HG02759 (cell line): ENCODE measurements at regions not wholly inside any gene's neighbourhood (a gene's known extent, or its start where the extent isn't known, plus 50 kb on each side); places are given as distances from the start of the nearest gene placed in this dataset.
"Not testable (repeated sequence)": the region's sequence is repeated elsewhere in the genome, so short reads cannot be mapped to it uniquely, and the experiment has no call there.

ENCODE experiments used
- ATAC-seq: cut with Tn5 transposase; IDR thresholded peaks from one replicate; pipeline ENCODE4 v1.9.1; 2021; ENCODE audit warnings: mild to moderate bottlenecking, moderate library complexity; ENCODE audit not compliant: unreplicated experiment

DNA sequence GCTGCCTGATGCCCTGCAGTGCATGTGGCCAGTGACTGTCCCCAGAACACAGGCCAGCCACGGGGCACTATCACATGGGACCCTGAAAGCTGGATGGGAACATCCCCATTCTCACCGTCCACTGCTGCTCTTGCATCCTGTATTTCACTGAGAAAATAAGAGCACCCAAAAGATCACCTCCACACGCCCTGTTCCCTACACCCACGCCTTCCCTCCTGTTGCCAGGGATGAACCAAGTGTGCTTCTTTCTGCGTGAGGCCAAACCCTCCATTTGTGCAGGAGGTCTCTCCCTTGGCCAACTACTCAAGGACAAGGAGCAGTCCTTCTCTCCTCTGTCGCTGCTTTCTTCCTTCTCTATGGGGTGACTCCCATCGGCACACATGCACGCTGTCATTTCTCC, 118.3 kb downstream of the LRRC37A3 start:
- not testable (repeated sequence) for ATAC-seq

DNA sequence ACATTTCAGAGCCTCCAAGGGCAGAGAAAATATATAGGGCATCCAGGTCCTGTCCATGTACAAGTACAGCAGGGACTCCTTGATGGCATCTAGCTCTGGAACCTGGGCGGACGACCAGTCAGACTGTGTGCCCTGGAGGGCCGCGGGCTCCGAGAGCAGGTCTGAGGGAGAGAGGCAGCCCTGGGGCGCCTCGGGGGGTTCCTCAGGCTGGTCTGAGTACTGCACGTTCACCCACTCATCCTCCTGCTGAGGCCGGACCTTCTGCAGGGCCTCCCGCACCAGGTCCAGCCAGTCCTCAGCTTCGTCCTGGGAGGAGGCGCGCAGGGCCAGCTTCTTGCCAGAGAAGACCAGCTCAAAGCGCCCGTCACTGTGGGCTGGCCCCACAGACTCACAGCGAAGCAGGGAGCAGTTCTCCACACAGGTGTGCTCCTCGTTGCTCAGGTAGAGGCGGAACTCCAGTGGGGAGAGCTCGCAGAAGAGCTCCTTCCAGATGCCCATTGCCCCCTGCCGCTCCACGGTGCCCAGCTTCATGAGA, 118.8 kb downstream of the LRRC37A3 start:
- ATAC-seq: not testable (repeated sequence)

DNA sequence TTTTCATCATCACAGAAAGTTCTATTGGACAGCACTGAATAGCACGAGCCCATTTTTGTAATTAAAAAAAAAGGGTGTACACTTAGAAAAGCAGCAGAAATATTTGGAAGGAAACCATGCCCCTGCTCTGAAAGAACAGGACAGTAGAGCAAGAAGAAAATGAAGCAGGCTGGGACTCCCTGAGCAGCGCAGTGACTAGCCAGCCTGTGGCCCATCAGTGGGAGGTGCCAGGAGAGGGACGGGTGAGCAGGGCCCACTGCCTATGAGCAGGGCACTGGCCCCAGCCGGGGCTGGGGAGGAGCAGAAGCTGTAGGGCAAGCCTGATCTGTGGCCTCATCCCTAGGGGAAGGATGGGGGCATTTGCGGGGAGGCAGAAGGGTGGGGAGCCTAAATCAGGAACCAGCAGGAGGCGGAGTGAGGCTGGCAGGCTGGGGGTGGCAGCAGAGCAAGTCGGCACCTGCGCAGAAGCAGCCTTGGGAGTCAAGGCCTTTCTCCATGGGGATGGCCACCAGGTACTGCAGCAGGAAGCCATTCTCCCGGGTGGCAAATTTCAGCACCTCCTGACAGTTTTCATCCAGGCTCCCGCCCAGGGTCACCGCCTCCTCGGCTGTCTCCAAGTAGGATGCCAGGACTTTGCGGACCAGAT, 119.6 kb downstream of the LRRC37A3 start:
- ATAC-seq: not testable (repeated sequence)

DNA sequence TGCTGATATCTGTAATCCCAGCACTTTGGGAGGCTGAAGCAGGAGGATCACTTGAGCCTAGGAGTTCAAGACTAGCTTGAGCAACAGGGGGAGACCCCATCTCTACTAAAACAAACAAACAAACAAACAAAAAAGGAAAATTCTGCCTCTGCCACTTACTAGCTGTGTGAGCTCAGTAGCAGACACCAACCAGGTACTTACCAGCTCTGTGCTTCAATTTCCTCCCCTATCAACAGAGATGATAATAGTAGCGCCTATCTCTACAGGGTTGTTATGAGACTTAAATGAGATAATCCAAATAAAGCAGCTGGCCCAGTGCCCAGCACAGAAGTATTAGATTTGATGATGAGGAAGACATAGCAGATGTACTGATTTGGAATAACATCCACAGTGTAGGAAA, 120.3 kb downstream of the LRRC37A3 start:
- not testable (repeated sequence) for ATAC-seq

DNA sequence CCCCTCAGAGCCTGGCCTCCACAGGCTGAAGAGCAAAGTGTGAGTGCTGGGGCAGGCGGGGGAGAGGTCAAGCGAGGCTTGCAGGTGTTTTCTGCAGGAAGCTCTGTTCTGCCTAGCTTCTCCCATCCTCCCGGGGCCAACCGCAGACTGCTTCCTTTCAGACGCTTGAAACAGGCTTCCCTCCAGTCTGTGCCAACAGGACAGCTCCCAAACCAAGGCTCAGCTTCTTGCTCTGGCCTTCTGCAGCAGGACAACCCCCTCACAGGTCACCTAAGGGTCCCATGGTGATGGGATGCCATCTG, 120.8 kb downstream of the LRRC37A3 start:
- not testable (repeated sequence) for ATAC-seq

DNA sequence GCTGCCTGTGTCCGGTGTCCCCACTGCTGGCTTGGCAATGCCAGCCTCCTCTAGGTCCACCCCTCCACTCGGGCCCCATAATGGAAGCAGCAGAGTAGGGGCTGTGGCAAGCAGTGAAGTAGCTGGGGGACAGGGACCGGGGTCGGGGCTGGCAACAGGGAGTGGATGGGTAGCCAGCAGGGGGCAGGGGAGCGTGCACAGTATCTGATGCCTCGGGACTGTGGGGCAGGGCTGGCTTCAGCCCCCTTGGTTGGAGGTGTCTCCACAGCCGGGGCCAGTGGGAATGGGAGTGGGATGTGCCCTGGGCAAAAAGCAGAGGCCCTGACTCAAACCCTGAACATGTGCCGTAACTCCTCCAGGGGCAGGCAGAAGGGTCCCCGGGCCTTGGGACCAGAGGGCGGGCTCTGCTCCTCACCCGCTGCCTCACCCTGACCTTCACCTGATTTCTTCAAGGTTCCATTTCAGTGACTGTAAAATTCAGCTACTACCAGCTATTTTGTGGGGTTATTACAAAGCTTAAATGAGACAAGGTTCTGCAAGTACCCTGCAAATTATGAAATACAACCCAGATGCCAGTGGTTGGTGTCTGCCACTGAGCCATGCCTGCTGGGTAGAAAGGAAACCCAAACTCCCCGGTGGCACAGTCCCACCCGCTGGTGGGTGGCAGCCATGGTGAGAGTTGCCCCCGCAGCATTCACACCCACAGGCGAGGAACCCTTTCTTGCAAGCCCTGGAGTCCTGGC, 121.4 kb downstream of the LRRC37A3 start:
- not testable (repeated sequence) for ATAC-seq

DNA sequence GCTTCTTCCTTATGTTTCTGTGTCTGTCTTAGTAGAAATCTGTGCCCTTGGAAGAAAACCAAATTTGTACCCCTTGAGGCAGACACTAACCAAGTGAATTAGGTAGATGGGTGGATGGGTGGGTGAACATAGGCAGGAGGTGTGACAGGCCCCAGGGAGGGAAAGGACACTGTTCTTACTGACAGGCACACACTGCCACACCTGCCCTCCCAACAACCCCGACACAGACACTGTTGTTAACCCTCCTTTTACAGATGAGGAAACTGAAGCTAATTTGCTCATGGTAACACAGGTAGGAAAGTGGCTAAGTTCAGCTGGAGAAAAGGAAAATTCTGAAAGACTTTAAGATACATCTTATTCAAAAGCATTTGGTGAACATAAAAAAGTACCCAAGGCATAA, 123.9 kb downstream of the LRRC37A3 start:
- not testable (repeated sequence) for ATAC-seq

DNA sequence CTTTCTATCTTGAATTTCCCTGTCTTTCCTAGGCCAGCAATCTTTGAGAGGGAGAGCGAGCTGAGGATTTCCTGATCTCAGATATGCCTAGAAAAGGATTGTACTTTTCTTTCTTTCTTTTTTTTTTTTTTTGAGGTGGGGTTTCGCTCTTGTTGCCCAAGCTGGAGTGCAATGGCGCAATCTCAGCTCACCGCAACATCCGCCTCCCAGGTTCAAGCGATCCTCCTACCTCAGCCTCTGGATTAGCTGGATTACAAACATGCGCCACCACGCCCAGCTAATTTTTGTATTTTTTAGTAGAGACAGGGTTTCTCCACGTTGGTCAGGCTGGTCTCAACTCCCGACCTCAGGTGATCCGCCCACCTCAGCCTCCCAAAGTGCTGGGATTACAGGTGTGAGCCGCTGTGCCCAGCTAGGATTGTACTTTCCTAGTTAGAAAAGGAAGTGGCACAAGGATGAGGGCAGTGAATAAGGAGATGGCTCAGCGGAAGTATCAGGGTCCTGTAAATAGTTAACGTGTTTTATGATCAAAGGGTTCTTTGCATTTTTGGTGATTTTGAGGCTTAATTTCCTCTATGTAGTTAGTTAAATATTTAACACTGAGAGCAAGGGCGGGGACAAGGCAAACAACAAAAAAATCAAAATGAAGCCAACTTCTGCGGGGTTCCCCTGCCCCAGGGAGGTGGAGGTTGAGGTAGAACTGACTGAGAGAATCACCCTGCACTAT, 124.6 kb downstream of the LRRC37A3 start:
- ATAC-seq: not testable (repeated sequence)

DNA sequence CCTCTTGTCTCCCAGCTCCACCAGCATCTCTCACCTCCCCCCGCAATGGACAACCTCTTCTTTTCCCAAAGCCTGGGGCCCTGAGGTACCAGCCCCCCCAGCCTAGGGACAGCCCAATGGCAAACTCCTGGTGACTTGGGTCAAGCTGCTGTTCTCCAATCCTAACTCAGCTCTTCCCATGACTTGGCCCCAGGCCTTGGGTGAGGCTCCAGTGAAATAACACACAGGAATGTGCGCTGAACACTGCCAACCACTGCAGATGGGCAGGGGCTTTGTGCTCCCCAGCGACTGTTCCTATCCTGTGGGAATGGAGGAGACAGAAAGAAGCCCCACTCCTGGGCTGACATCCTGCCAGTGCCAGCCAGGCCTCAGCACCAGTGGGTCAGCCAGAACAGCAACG, 125.2 kb downstream of the LRRC37A3 start:
- not testable (repeated sequence) for ATAC-seq

DNA sequence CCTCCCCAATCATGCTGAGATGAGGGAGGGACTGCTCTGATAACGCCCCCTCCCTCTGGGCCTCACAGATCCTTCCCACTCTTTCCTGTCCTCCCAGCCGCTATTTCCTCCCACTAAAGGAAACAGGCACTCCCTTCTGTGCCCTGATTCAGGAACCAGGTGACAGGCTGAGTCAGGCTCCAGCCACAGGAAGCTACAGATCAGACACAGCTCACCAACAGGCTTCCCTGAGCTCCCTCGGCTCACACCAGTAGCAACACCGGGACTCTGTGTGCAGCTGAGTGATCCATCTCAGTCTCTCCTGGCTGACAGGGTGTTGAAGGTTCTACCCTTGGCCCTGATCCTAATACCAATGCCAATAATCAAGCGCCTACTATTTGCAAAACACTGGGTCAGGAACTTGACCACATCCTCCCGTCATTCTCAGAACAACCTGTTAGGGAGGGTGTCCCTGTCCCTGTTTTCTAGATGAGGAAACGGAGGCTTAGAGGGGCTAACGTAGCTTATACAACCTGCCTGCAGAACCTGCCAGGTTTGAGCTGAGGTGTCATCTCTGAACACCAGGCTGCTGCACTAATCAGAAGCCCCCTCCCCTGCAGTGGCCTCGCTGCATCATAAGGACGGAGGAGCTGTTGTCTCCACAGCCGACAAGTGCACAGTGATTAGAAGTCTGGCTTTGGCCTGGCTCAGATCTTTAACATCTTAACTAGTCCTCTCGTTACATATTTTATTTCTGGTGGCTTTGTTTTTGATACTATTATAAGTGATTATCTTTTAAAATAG, 126.3 kb downstream of the LRRC37A3 start:
- not testable (repeated sequence) for ATAC-seq

DNA sequence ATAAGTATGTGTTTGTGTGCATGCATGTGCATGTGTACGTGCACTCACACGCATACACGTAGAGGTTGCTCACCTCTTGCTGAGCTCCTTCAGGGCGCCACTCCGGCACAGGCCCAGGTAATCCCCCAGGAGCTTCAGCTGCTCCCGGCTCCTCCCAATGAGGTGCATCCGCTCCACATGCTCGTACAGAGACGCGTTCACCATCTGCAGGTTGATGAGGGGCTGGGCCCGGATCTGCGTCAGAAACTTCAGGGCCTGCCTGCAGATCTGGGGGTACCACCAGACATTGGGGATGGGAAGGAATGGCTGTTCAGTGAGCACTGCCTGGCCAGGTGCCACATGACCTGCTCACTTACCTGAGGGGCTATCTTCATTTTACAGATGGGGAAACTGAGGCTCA, 127.0 kb downstream of the LRRC37A3 start:
- not testable (repeated sequence) for ATAC-seq

DNA sequence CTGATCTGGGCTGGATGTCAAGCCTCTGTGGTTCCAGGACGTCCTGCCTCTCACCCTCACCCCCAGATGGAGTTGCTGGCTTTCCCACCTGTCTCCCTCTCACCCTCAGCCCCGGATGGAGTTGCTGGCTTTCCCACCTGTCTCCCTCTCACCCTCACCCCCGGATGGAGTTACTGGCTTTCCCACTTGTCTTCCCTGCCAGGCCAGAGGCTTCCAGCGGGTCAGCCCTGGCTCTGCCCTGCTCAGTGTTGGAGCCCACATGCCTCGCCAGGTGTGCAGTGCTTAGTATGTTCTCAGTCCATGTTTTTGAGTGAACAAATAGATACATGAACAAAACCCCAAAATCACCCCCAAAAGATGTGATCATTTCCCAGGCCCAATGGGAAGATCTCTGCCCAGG, 127.6 kb downstream of the LRRC37A3 start:
- ATAC-seq: not testable (repeated sequence)

DNA sequence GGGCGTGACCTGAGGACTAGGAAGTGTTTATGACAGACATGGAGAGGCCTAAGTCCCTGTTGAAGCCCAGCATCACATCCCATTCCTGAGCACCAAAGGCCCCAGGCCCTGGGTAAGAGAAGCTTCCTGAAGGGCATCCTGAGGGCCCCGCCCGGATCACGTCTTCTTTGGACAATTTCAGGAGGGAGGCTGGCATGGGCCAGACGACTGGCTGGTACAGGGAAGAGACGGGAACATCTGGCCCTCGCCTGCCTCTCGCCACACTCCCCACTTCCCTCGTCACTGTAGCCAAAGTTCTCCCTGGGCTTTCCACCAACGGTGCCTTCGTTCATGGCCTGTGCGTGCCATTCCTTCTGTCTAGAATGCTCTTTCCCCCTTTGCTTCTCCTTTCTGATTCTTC, 128.1 kb downstream of the LRRC37A3 start:
- not testable (repeated sequence) for ATAC-seq

DNA sequence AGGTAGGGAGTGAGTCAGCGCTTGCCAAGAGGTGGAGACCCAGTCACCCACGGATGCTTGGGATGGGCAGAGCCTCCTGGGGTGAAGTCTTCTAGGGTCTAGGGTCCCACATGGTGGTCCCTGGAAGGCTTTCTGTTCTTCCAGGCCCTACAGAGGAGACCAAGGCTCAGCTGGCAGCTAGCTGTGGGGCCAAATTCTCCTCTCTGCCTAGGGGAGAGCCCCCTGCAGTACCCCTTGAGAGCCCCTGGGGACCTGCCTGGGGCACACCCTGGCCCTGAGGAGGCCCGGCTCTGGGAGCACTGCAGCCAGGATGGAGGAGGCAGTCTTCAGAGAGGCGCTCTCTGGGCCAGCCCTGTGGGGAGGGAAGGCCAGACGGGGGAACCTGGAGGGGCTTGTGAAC, 128.6 kb upstream of the SMURF2 start:
- ATAC-seq: not testable (repeated sequence)

DNA sequence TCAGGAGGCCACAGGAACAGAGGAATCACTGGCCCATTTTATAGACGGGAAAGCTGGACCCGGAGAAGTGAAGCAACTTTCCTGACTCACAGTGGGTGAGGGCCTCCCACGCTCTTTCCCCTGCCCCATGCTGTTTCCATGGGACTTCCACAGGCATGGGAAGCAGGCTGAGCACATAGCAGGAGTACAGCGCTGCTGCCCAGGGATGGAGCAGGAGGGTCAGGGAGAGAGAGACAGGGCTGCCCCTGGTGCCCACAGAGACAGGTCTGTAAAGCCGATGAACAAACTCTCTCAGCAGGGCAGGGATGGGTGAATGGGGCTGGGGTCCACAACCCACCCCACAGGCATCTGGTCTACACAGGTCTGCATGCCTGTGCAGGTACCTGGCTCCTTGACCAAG, 128.1 kb upstream of the SMURF2 start:
- ATAC-seq: not testable (repeated sequence)

DNA sequence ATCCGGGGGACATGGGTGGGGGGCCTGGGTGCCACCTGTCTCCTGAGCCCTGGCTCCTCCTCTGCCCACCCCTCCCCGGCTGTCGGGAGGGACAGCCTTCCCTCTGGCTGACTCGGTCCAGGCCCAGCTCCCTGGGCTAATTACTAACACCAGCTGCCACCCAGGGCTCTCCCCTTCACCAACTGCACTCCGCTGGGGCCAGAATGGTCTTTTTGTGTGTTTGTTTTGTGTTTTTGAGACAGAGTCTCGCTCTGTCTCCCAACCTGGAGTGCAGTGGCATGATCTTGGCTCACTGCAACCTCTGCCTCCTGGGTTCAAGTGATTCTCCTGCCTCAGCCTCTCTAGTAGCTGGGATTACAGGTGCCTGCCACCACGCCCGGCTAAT, 126.9 kb upstream of the SMURF2 start:
- ATAC-seq: not testable (repeated sequence)

DNA sequence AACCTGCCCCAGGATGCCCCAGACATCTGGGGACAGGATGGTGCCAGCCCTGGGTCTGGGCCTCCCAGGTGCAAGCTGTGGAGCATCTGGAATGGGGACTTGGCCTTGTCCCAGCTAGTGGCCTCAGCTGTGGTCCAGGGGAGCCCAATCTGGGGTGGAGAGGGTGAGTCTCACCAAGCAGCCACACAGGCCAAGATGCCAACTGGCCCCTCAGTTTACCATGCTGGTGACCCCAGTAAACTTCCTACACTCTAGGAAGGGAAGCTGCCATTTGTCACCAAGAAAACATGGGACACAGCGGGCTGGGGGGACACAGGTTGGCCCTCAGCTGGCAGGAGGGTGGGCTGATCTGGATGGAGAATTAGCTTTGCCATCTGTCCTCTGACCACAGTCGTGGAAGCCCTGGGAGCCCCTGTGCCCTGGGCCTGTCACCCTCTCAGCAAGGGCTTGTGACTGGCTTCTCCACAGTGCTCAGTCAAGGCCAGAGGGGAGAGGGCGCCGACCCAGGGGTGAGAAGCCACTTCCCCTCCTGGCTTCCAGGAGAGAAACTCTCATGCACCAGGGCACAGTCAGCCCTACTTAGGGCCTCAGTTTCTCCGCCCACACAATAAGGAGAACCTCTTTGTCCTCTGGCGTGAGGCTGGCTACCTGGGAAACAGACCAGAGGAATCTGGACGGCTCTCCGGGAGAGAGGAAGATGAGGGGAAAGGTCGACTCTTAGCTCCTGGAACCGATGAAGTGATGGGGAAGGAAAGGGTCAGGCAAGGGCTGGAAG, 126.4 kb upstream of the SMURF2 start:
- no peak for ATAC-seq

DNA sequence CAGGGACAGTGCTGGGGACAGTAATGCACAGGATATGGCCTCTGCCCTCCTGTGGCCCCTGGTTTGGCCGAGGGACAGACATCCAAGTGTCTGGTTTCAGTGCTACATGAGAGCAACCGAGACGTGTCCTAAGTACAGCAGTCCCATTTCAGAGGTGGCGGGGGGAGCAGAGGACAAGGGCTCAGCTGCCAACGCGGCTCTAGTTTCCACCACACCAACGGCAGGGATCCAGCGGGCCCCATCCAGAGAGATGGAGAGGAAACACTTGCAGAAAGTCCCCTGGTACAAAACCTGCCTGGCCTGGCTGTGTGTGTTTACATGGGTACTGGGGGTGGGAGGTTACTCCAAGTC, 125.8 kb upstream of the SMURF2 start:
- no peak for ATAC-seq

DNA sequence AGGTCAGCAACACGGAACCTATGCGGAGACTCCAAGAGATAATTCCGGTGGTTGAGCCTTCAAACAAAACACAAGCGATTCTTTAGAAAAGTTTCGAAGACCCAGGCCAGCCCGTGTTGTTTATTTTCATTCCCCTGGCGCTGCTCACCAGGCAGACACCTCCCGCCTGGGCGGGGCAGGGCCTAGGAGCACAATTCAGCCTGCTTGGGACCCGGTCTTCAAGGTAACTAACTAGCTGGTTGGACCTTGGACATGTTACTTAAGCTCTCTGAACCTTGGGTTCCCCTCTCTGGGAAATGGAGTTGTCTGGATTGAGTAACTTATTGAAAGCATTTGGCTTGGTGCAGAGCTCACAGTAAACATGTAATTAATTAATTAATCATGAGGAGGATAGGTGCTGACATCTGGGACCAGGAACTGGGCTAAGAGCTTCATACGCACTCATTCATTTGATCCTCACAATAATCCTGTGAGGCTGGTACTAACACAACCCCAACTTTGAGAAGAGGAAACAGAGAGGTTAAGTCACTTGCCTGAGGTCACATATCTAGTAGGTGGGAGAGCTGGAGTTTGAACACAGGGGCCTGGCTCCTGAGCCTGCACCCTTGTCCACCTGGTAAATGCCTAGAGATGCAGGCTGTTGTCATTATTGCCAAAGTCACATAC, 125.3 kb upstream of the SMURF2 start:
- ATAC-seq: no peak

DNA sequence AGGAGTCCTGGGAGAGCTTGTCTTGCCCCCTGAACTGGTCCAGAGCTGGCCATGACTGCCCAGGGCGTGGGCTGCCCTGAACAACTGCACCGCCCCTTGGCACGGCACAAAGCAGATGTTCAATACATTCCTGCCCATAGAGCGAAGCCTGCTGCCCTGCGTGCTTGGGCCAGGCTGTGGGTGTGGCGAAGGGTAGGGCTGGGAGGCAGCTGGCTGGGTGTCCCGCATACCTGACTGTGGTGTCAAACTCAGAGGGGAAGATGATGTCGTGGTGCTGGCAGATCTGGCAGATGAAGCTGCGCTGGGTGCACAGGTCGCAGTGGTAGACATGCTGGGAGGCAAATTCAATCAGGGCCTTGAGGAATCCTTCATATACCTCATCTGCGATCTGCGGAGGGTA, 124.2 kb upstream of the SMURF2 start:
- no peak for ATAC-seq
